Fibroblast of lung (primary cell): ENCODE measurements at regions not wholly inside any gene's neighbourhood (a gene's known extent, or its start where the extent isn't known, plus 50 kb on each side); places are given as distances from the start of the nearest gene placed in this dataset.

ENCODE experiments used
- CTCF ChIP-seq, 2 donors: IDR thresholded peaks in 1 of 2; conservative IDR thresholded peaks in 1 of 2; 1 replicate in 1 of 2; 2 replicates in 1 of 2; pipeline ENCODE4 v1.5.1; 2011 to 2012; ENCODE audit warnings: low read length in 2 of 2, control low read depth in 1 of 2, inconsistent platforms in 1 of 2, low read depth in 1 of 2, mild to moderate bottlenecking in 1 of 2
- EZH2 ChIP-seq: IDR thresholded peaks from 2 replicates; pipeline ENCODE4 v1.5.1; 2012; ENCODE audit warnings: low read length, control low read depth, mild to moderate bottlenecking; ENCODE audit errors: missing control alignments

GRCh38 chr13:70908795-70909194 lies 800.5 kb upstream of the KLHL1 start:
- TF ChIP-seq EZH2 (no peak), CTCF (conservative IDR thresholded peaks at IDR 0.05 in 1 of 2, IDR thresholded peaks at IDR 0.05 in 1 of 2; ENCODE audit: low read depth in 1 of 2, low read length in 2 of 2) (no peak)
